ENCODE measurements at regions not wholly inside any gene's neighbourhood (a gene's known extent, or its start where the extent isn't known, plus 50 kb on each side); places are given as distances from the start of the nearest gene placed in this dataset.

GRCh38 chr6:164252948-164253347, 838.4 kb downstream of the QKI start:
- no peak for TF ChIP-seq ELF4 (IDR thresholded peaks at IDR 0.05)
- no peak for TF ChIP-seq FOXA1 (IDR thresholded peaks at IDR 0.05)
- no peak for TF ChIP-seq ZNF384 (IDR thresholded peaks at IDR 0.05)
- no peak for TF ChIP-seq BHLHE40 (IDR thresholded peaks at IDR 0.05; ENCODE audit: borderline replicate concordance)
- TF ChIP-seq FOXM1 (IDR thresholded peaks at IDR 0.05; ENCODE audit: borderline replicate concordance) = no peak
- no peak for TF ChIP-seq SUZ12 (IDR thresholded peaks at IDR 0.05)
- TF ChIP-seq CTBP1 (IDR thresholded peaks at IDR 0.05; ENCODE audit: borderline replicate concordance) = no peak
- no peak for TF ChIP-seq SP1 (IDR thresholded peaks at IDR 0.05)

Data from HEK293T (cell line).